ENCODE measurements at regions not wholly inside any gene's neighbourhood (a gene's known extent, or its start where the extent isn't known, plus 50 kb on each side); places are given as distances from the start of the nearest gene placed in this dataset.
A peak's percentile ranks its signal among the peaks of the same experiment; 100 is the strongest.

DNA sequence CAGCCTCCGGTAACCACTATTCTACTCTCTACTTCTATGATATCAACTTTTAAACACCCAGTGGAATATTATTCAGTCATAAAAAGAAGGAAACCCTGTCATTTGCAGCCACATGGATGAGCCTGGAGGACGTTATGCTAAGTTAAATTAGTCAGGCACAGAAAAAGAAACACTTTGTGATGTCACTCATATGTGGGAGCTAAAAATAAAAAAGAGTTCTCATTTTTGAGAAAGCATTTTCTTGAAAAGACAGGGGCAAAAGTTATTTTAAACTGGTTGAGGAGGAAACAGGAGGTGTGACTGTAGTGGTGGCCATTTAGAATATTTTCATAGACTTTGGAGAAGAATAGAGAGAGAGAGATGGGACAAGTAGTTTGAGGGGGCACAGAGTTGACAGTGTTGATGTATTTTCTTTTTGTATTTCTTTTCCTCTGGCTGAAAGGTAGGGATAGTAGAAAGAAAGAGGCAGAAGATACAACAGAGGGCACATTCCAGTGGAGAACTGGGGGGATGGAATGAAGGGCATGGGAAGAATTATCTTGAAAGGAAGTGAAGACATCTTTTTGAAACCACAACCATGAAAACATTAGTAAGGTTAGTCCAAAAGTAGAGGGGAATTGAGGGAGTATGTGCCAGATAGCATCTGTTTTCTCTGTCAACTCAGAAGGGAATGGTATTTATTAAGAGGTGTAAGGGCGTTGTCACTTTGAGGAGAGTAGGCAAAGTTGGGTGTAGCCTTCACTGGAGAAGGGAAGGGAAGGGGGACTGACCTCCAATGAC, 181.3 kb upstream of the GMDS start:
- DNase-seq = no peak

- no peak for DNase-seq
Measured at GRCh38 chr6:2416128-2416712, 170.8 kb upstream of the GMDS start.

DNA sequence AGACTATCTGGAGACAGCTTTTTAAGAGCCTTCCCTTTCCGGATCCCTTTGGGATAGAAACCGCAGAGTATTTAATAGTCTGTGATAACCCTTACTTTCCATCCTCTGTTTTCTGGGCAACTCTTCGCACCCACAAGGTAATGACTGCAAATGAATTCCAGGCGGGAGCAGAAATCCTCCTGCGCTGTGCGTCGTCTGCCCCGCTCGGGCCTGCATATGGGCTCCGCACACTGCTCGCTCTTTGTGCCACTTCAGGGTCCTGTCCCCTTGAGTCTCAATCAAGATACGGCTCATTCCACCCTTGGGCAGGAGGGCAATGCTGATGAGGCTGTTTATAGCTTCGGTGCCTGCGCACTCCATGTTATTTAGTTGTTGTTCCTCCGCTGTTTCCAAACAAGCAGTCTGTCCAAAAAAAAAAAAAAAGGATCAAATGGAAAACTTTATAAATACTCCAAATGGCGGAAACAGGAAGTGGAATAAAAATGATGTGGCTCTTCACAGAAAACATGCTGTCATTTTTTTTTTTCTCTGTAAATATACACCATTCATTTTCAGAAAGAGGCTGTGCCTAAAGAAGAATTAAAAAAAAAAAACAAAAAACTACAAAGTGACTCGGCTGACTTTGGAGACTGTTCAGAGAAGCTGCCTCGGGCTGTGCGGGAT, 169.6 kb upstream of the GMDS start:
- DNase-seq = no peak

DNA sequence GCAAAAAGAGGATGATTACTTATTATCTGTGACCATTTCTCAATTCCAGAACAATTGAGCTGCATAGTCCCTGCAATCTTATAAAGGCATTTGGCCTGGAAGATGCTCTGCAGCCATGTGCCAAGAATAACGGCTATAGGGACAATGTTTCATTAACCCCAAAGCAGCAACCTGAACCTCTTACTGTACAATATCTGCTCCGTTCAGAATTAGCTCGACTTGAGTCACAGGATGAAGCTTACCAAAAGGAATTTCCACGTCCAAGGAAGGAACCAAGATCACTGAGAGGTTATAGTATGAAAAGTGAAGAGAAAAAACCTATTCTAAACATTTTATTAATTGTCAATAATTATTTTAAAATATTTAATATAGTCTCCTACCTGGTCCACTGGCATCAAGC, 167.3 kb upstream of the GMDS start:
- DNase-seq = no peak

DNA sequence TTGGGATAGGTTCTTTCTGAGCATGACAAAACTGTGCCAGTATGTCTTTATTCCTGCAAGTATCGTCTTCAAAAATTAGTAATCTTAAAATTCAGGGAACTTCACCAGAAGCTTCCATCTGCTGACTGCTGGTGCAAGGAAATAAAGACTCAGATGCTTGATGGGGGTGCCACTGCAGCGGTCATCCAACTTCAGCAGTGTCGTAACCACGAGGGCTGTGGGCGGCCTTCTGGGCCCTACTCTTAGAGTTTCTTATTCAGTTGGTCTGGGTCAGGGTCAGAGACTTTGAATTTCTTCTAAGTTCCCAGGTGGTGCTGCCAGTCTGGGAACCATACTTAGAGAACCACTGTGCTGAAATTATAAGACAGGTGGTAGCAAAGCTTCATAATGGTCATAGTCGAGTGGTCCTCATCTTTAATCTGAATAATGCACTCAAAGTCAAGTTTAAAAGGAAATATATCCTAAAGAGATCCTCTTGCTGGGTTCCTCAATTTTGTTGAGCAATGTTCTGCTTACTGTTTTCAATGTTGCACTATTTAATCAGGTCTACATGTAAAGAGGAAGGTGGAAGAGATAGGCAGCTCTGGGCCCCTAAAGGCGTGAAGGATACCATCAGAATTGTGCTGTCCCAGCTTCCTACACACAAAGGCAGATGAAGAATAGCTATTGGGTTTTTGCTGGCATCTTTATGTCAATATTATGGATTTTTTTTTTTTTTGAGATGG, 165.4 kb upstream of the GMDS start:
- DNase-seq = no peak

DNA sequence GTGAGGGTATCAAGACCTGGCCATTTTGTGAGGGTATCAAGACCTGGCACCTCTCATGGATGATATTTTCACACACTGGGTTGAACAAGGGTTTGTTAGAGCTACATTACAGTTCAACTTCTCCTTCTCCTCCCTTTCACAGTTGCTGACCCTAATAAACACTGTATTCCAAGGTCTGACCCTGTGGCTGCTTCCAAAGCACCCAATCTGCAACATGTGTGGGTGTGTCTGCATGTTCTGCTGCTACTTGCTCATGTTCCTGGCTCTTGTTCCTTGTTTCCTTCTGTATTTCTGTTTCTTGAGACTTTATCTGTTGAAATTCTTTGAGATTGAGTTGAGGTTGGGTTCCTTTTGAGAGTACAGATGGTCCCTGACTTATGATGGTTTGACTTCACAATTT, 162.1 kb upstream of the GMDS start:
- no peak for DNase-seq

DNA sequence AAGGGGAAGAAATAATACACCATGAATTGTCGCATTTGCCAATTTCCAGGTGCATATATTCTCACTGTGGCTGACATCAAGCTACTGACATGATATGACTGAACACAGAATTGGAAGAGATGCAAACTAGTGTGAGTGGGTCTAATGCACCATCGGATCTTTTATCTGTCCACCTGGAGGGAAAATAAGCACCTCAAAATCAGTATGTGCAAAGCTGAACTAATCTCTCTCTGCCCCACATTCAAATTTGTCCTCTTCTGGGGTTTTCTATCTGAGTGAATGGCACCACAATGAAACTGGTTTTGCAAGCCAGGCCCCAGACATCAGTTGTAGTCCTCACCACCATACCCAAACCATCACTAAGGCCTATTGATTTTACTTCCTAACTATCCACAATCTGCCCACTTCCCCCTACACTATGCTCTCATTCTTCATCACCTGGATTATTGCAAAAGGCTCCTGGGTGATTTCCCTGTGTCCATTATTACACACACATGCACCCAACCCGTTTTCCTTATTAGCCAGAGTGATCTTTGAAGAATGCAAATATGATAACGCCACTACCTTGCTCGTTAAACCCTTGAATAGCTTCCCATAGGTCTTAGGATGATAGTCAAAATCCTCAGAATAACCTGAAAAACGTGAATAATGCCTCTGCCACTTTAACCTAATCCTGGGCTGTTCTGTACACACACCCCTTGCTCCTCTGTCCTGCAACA, 159.0 kb upstream of the GMDS start:
- no peak for DNase-seq

DNA sequence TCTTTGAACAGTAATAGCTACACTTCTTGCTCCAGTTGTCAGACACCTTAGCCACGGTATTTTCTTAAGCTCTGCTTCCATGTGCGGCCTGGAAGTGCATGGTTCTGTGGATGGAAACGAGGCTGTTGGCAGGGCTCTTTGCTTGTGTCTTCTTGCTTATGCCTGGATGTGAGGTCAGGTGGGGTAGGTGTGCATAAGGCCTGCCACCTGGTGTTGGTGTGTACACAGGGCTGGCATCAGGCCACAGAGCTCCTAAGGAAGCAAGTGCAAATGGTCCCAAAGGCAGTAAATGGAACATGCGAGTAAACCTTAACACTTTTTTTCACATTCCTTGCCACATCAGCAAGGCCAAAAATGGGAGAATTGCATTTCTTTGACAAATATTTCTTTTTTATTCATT, 158.1 kb upstream of the GMDS start:
- no peak for DNase-seq

DNA sequence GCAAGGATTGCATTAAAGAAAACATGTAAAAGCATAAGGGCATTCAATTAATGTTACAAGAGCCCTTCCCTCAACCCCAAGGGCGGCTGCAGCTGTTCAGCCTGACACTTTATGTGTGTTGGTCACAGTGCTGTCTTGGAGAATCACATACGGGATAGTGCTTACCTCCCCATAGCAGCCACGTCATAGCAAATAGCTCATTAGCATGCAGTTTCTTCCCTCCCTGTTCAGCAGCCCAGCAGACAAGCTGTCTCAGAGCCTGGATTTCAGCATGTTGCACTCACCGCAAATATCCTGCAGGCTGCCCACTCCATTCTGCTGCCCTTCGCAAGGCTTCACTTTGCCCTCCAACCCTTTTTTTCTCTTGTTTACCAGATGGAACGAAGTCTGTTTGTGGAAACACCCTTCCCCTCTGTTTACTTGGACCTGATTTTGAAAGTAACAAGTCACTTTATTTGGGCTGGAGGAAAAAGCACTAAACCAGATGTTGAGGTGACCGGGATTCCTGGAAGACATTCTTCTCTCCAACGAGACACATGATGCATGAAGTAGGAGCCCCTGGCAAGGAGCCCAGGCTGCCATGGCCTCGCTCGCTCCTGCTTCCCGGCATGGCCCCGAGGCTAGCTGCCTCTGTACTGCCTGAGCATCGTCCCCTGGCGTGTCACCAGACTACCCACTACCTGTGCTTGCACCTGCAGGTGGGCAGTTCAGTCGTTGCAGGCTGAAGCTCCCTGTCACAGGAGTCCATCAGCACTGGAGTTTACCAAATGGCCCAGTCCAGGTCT, 151.6 kb upstream of the GMDS start:
- no peak for DNase-seq

DNA sequence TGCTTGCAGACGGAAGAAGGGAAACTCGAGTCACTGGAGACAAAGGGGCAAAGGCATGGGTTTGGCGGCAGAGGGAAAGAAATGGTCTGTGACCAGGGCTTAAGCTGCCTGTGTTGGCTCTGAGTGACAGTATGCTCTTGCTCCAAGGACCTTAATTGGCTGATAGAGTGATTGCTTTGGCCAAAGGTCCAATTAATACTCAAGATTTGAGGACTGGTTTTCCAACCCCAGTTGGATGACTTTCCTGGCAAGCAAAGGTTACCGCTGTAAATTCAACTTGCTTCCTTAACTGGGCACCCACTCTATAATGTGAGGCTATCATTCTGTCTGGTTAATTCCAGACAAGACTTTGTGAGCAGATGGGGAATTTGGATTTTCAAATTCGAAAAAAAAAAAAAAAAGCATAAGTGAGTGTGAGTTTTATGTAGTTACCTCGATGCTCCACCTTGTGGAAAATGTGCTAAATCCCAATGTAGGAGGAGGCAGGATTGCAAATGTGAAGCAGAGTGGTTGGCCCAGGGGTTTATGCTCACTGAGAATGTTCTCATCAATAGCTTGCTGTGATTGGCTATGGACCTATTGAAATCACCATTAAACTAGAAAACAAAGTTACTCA, 150.7 kb upstream of the GMDS start:
- no peak for DNase-seq

DNA sequence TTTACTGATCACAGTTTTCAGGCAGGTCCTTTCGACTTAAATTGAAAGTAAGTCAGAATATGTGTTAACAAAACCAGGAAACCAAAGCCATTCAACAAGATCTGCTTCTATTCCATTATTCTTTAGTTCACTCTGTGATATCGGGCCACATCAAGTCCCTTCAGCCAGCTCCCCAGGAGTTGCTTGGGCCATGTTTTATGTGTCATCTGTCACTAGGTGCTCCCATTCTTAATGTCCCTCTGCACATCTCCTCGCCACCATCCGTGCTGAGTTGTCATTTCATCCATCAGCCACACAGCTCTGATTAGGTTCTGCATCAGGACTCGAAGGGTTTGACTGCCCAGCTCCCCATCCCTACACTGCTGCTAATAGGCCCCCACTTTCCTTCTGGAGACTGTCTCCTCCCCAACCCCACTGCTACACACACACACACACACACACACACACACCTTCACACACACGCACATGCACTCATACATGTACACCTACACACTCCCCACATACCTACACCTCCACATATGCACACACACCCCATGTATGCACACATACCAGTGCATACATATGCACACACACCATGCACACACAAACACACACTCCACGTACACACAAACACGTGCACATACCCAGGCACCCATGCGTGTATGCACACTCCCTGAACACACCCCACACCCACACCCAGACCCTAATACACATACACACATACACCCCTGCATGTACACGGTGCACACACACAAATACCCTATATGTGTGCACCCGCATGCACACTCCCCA, 143.3 kb upstream of the GMDS start:
- DNase-seq = no peak

DNA sequence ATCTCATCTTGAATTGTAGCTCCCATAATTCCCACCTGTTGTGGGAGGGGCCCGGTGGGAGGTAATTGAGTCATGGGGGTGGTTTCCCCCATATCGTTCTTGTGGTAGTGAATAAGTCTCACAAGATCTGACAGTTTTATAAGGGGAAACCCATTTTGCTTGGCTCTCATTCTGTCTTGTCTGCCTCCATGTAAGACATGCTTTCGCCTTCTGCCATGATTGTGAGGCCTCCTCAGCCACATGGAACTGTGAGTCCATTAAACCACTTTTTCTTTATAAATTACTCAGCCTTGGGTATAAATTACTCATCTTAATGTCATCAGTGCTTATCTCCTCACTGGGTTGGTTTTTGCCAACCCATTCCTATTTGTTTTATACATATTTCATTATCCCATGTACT, 142.0 kb upstream of the GMDS start:
- no peak for DNase-seq

DNA sequence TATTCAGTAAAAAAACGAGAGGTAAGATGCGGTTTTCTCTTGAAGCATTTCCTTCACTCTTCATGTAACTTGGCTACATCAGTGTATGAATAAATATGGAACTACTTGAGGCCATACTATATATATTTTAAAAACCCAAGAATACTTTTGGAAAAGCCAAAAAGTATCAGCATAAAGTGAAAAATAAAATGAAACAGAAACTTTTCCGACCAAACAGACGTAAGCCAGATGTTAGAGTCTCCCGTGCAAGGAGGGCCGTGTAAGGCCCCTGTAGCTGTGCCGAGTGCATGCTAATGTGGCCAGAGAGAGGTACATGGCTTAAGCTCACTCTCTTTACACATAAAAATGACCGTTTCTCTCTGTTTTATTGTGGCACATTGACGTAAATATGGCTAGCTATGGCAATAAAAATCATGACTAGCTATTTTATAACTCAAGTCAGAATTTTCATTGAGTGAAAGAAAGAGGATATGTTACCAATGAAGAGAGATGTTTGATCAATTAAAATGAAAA, 140.1 kb upstream of the GMDS start:
- peak; percentile 9 for DNase-seq

GRCh38 chr6:2384528-2384927, 139.1 kb upstream of the GMDS start:
- no peak for DNase-seq

DNA sequence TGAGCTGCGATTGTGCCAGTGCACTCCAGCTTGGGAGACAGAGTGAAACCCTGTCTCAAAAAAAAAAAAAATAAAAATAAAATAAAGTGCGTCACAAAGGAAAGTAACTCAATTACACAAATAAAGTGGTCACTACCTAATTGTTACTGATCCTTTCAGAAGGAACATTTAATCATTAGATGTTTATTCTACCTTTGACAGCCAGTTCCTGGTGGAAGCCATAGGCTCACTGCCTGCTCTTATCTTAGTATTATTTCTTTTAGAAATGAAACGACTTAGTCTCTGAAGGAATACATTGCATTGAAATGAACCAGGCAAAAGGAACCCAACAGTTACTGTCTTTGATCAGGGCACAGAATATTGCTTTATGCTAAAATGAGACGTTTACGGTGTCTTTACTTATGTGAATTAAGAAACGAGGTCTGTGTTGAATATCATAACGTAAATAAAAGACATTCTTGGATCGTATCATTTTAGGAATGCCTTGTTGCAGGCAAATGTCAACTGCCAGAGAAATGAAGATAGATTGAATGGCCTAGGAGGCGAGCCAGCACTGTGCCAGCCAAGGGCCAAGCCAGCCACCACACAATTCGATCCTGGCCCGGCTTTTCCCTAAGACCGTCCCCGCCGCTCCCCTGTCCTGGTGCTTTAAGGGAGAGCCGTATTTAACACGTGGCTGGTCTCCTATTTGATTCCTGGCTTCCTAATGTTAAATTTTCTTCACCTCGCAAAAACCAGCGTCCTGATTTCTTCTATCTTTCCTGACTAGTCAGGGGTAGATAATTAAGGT, 136.7 kb upstream of the GMDS start:
- no peak for DNase-seq

DNA sequence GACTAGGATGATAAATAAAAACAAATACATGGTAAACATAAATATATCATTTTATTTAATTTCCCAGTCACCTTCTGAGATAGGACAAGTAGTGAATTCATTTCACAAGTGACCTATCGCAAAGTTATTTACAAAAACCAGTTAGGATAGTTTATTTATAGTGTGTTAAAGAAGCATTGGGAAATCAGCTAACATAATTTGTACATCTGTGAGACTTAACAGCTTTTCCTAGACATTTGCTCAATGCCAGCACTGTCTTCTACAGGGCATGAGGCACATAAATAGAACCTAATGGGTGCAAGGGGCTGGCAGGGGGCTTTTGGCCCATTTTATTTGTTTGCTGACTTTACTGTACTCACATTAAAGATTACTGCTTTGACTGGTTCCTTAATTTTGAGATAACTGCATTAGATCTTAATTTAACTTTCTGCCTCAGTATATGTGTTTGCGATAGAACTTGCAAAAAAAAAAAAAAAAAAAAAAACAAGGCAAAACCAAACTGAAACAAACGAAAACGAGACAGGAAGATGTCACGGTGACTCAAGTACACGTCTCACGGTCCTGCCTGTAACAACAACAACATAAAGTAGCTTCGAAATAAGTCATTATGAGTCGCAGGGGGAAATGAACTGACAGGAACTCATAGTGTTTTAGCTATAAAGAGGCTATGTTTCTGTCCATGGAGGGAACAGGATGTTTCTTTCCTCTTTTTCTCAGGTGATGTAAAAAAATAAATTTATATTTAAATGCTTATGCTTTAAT, 133.7 kb upstream of the GMDS start:
- DNase-seq = no peak

GRCh38 chr6:2378046-2378657, 132.7 kb upstream of the GMDS start:
- no peak for DNase-seq

Data from skin of body (tissue), 1 donor.